Cardiac septum (tissue), 1 donor: ENCODE measurements at regions not wholly inside any gene's neighbourhood (a gene's known extent, or its start where the extent isn't known, plus 50 kb on each side); places are given as distances from the start of the nearest gene placed in this dataset.

ENCODE experiments used
- DNase-seq: peaks from one replicate; pipeline ENCODE4 v3.0.0-alpha.2; 2020; ENCODE audit warnings: low spot score
- intact Hi-C: fragments of 100-400 bp; cut with DNase I; formaldehyde crosslinking; loops from one replicate; pipeline ENCODE4 v1.14.0; 2022
- donor health status: DM: no; HTN: no; CAD: no.

GRCh38 chr16:86198206-86199118 is 299.5 kb downstream of the IRF8 start:
- DNase-seq, result no peak
- intact Hi-C loops, result no loop called here

DNA sequence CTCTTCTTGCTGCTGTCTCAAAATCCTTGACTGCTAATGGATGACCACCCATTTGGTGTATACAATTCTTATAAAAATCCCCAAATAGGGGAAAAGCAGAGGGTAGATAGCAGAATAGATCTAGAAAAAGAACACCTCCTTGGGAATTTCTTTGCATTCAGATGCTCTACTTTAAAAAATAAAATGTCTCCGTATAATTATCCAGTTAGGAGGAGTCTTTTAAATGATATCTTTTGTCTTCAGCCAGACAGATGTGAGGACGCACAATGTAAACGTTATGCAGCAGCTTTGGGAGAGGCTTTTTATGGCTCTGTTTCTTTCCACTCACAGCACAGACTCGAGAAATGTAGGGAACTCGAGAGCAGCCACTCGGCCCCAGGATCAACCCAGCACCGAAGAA is 300.2 kb downstream of the IRF8 start:
- DNase-seq, result no peak
- intact Hi-C loops, result no loop called here

GRCh38 chr16:86199871-86200695 is 301.1 kb downstream of the IRF8 start:
- intact Hi-C loops, result no loop called here

DNA sequence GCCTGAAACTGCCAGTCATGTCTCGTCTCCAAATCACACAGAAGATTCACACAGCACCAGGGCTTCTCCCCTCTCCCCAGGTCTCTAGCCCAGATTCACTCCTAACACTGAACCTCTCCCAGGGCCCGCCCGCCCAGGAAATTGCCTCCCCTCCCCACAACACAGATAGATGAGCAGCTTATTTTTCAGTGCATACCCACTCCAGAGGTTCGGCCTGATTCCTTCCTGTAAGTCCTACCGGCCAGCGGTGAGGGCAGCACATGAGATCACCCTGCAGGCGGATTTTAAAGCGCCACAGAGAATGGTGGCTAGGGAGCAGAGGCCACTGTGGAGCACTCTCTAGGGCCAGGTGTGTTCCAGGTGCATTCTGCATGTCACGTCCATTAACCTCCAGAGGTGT is 301.8 kb downstream of the IRF8 start:
- DNase-seq, result no peak
- intact Hi-C loops, result no loop called here

More at GRCh38 chr16:86199871-86200695, 301.1 kb downstream of the IRF8 start:
- DNase-seq, result no peak

DNA sequence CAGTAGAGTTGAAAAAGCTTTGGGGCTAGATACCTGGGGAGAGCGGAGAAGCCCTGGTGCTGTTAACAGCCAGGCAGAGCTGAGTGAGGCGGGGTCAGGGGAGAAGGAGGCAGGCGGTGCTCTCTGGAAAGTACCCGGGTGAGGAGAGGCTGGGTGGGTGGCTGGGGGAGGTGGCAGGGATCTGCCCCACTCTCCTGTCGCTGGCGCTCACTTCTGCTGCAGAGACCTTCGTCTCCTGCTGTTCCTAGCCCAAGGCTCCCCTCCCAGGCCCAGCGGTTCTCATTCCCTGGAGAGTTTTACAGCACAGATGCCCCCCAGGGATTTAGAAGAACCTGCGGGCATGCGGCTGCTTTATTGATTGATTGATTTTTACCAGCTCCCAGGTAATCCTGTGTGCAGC is 302.8 kb downstream of the IRF8 start:
- no peak for DNase-seq
- intact Hi-C loops, result no loop called here

DNA sequence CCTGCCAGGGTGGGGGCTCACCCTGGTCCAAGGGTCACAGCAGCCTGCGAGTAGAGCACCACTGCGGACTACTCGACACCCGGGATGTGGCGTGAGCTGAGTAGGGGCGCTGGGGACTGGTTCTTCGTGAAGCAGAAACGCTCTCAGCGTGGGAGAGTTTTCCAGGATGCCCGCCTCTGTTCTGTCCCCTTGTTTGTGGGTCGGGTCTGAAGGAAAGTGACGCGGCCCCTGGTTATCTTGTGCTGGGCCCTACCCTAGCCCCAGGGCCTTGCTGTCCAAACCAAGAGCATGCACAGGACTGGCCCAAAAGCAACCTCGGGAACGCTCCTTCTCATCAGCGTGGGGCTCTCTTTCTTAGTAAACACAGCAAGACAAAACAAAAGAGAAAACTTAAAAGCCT is 303.3 kb downstream of the IRF8 start:
- intact Hi-C loops, result no loop called here
- DNase-seq, result peak; percentile 51

- DNase-seq, result peak; percentile 69
- intact Hi-C loops, result no loop called here
Measured at GRCh38 chr16:86202760-86203426, 303.9 kb downstream of the IRF8 start.

DNA sequence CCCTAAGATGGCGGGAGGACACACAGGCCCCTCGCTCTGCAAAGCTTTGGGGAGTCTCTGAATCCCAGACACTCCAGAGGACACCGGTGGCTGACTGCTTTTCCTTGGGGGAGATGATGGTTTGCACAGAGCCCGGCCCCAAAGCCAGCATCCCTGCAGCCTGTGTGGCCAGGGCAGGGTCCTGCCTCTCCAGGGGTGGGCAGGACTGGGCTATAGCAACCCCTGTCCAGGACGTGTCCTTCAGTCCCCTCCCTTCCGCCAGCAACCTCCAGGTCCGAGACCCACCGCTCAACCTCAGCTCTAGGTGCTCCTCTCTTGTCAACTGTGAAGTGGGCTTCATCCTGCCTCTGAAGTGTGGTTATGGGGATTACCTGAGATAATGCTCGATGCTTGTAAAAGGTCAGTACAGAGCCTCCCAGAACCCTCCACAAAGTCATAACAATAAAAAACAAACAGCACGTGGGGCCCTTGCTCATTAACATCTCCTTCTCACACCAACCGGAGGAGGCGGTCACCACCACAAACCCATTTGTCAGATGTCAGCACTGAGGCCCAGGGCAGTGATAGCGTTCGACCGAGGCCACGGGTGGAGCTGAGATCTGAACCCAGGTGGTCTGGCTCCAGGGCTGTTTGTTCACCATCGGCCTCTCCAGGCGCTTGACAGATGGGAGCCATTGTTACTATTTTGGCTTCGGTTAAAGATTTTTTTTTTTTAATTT is 304.8 kb downstream of the IRF8 start:
- peak; percentile 20 for DNase-seq
- intact Hi-C loops, result no loop called here

DNA sequence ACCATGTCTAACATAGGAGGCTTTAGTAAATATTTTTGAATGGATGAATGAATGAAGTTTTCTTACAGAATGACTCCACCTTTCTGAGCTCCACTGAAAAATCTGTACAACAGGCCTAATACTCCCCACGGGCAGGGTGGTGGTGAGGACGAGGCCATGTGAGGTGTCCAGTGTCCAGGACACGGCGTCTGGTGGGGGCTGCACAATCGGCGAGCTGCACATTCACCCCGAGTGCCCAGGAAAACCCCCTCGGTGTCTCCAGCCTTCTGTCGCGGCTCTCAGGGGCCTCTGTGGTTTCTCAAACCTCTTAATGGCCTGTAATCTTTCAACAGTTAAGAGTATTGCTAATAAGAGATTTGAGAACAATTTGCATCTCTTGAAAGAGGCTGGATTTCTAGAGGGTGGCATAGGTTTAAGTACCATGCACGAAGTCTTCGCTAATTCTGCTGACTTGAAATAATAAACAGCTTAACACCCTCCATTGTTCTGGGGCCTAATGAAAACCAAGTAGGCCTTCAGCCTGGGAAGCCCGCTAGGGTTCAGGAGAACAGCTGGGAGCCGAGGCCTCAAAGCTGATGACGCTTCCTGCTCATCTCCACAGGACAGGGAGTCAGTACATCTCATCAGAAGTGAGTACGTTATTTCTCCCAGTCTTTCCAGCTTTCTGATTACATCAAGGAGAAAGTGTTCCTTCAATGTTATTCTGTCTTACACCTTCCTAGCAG is 304.6 kb upstream of the FOXF1 start:
- intact Hi-C loops, result no loop called here
- no peak for DNase-seq

DNA sequence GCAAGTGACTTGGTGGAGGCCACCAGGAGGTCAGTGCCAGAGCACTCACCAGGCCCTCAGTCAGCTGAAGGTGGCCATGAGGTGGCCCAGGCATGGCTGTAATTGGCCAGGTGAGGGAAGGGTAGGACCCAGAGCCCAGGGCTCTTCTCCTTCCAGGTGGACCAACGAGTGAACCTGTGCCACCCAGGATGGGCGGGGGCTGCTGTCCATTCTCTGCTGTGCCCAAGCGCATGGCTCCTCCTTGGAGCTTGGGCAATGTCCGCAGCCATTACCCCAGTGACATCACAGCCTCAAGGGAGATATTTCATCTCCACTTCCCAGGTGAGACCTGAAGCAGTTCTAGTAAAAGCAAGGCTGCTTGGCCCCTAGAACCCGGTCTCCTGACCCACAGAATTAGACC is 303.0 kb upstream of the FOXF1 start:
- no peak for DNase-seq
- intact Hi-C loops, result no loop called here

DNA sequence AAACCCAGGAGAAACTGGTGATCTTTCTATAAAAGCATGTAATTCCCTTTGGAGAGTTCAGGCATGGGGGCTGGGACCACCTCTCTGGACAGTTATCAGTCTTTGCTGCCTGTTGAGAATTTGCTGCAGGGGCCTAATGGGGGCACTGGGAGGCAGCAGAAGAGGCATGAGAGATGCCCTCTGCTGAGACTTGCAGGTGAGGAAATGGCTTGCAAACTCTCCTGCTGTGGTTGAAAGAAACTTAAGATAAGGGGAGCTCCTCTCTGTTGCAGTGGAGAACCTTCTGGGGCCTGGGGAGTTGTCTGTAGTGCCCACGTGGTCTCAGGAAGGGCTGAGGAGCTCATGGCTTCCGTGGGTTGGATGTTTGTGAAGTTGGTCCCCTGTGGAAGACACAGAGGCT is 301.1 kb upstream of the FOXF1 start:
- DNase-seq, result no peak
- intact Hi-C loops, result no loop called here

- peak; percentile 41 for DNase-seq
- intact Hi-C loops, result no loop called here
Measured at GRCh38 chr16:86210403-86211193, 299.7 kb upstream of the FOXF1 start.

DNA sequence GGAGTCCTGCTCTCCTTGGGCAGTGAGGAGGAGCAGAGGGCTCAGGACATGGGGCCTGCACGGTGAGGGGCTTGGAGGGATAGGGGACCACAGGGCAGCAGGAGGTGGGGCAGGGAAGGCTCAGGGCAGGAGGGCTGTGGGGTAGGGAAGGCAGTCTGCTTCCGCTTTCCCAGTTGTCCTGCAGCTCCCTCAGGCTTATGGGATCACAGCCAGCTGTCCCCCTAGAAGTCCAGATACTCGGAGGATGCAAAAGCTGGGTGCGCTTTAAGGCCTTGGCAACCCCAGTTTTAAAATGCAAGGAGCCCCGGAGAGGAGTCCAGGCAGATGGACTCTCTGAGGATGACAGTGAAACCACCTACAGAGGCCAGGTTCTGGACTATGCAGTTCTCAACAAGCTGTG is 299.1 kb upstream of the FOXF1 start:
- DNase-seq, result no peak
- intact Hi-C loops, result no loop called here

- intact Hi-C loops, result no loop called here
- no peak for DNase-seq
Measured at GRCh38 chr16:86211800-86212199, 298.5 kb upstream of the FOXF1 start.

DNA sequence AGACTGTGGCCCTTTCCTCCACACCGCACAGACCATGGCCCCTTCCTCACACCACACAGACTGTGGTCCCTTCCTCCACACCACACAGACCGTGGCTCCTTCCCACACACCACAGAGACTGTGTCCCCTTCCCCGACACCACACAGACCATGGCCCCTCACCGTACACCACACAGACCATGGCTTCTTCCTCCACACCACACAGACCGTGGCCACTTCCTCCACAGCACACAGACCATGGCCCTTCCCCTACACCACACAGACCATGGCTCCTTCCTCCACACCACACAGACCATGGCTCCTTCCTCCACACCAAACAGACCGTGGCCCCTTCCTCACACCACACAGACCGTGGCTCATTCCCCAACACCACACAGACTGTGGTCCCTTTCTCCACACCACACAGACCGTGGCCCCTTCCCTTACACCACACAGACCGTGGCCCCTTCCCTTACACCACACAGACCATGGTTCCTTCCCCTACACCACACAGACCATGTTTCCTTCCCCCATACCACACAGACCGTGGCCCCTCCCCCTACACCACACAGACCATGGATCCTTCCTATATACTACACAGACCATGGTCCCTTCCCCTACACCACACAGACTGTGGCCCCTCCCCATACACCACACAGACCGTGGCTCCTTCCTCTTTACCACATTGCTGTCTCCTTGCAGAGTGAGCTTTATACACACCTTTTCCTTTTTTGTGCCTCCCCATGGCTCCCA is 297.5 kb upstream of the FOXF1 start:
- intact Hi-C loops, result no loop called here
- DNase-seq, result no peak

- intact Hi-C loops, result no loop called here
- no peak for DNase-seq
Measured at GRCh38 chr16:86213437-86214205, 296.7 kb upstream of the FOXF1 start.
